NB4 (cell line): ENCODE measurements at regions not wholly inside any gene's neighbourhood (a gene's known extent, or its start where the extent isn't known, plus 50 kb on each side); places are given as distances from the start of the nearest gene placed in this dataset.

Experiments
- POLR2A ChIP-seq: IDR thresholded peaks from 2 replicates; pipeline ENCODE4 v1.6.1; 2011; ENCODE audit warnings: mild to moderate bottlenecking; ENCODE audit not compliant: insufficient read length; ENCODE audit errors: extremely low read depth
- TF ChIP-seq, protein P1 (sequence below): IDR thresholded peaks from one replicate; pipeline ENCODE4 v1.5.1; 2012; ENCODE audit warnings: low read depth, low read length
- TF ChIP-seq, protein P2 (sequence below): IDR thresholded peaks from 2 replicates; pipeline ENCODE4 v1.6.1; 2011; ENCODE audit warnings: low read depth, low read length

DNA sequence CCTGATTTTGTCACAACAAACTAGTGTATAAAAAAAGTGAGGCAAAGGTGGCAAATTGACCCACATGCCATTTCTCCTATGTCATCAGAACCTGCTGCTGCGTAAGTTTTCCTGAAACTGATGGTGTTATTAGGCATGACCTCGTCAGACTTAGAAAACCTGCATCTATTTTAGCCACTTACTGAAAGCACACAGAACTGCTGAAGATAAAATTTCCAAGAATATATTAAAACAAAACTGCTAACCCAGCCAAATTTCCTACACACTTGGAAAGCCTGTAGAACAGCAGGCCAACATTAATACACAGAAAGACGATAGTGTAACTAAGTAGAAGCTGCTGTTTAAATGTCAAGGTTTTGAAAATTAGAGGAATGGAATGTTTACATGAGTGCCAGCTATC, 674.5 kb upstream of the CXADR start:
- TF ChIP-seq, protein P1, sequence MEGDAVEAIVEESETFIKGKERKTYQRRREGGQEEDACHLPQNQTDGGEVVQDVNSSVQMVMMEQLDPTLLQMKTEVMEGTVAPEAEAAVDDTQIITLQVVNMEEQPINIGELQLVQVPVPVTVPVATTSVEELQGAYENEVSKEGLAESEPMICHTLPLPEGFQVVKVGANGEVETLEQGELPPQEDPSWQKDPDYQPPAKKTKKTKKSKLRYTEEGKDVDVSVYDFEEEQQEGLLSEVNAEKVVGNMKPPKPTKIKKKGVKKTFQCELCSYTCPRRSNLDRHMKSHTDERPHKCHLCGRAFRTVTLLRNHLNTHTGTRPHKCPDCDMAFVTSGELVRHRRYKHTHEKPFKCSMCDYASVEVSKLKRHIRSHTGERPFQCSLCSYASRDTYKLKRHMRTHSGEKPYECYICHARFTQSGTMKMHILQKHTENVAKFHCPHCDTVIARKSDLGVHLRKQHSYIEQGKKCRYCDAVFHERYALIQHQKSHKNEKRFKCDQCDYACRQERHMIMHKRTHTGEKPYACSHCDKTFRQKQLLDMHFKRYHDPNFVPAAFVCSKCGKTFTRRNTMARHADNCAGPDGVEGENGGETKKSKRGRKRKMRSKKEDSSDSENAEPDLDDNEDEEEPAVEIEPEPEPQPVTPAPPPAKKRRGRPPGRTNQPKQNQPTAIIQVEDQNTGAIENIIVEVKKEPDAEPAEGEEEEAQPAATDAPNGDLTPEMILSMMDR = no peak
- TF ChIP-seq POLR2A = no peak
- TF ChIP-seq, protein P2, sequence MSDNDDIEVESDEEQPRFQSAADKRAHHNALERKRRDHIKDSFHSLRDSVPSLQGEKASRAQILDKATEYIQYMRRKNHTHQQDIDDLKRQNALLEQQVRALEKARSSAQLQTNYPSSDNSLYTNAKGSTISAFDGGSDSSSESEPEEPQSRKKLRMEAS = no peak
